Left cardiac atrium (tissue), 4 donors: ENCODE measurements at regions not wholly inside any gene's neighbourhood (a gene's known extent, or its start where the extent isn't known, plus 50 kb on each side); places are given as distances from the start of the nearest gene placed in this dataset.
"Not testable (repeated sequence)": the region's sequence is repeated elsewhere in the genome, so short reads cannot be mapped to it uniquely, and the experiment has no call there.

Source experiments
- ATAC-seq, 2 donors: fragments of 200-7000 bp; cut with Tn5 transposase; one replicate each; pipeline ENCODE4 v1.9.1; 2020; ENCODE audit warnings: mild to moderate bottlenecking in 2 of 2, moderate library complexity in 2 of 2
- DNase-seq: peaks from one replicate; pipeline ENCODE4 v3.0.0-alpha.2; 2020
- intact Hi-C, 2 donors: fragments of 100-400 bp; cut with DNase I; formaldehyde crosslinking; loops; one replicate each; pipeline versions ENCODE4 v1.14.1 to v1.15.1; 2022 to 2023
- donor health status: DM: no; HTN: yes; CAD: no.
- donor health status: DM: no; HTN: yes; CAD: no; lungs with severe emphysema.
- donor health status: DM: yes; HTN: yes; CAD: no.
- donor health status: Dilated cardiomyopathy.

DNA sequence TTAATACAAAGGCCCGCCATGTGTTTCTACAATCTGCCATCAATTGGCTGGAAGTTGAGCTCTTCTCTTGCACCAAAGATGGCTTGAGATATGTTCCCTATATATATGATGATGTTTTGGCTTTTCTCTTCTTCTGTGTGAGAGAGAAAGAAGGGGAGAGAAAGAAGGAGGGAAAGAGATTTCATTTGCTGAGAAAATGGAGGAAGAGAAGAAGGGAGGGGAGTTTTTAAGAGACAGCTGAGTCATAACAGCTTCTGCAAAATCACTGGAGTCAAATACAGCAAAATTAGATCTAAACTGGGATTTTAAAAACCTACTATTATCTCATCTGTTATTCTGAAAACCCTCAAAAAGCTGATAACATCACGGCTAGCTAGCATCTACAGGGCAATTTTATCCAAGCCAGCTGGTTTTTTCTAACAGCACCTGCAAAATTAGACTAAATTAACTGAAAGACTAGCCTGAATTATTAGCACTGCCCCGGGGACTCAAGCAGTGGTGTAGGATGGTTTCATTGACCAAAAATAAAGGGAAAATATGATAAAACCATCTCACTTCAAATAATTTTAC is 647.6 kb upstream of the ACTRT1 start:
- ATAC-seq, result no peak
- DNase-seq, result no peak
- intact Hi-C loops, result no loop called here

DNA sequence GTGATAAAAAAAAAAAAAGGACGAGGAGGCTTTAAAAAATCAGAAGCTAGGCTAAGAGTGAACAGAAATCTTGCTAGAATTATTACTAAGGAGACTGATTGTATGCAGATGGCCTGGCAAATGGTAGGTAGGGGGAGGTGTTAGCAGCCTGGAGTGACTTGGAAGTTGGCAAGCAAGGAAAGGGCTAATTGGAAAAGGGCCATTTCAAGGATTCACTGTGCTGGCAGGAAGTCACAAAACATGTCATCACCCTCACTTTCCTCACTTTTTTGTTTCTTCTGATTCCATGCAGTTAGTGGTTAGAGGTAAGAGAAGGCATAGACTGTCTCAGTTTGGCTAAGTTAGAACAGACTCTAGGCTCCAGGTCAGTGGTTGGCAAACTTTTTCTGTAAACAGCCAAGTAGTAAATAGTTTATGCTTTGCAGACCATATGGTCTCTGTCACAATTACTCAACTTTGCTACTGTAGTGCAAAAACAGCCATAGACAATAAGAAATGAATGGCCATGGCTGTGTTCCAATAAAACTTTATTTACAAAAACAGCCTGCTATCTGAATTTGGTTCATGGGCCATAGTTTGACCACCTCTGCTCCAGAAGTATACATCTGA is 646.5 kb upstream of the ACTRT1 start:
- DNase-seq, result no peak
- intact Hi-C loops, result no loop called here
- ATAC-seq, result peak in 1 of 2 donors; percentile 19

DNA sequence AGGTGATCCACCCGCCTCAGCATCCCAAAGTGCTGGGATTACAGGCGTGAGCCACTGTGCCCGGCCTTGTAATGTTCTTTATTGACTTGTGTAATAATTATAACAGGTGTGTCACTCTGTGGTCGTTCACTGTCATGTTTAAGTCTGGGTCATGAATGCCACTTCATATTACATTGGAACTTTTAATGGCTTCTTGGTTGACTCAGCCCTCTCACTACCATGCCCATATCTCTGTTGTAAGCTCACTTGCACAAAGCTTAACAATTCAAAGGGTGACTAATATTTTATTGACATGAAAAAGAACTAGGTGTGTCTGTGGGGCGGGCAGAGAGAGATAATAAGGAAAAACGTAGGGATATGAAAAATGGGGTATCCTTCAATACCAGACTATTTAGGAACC is 639.7 kb upstream of the ACTRT1 start:
- intact Hi-C loops, result no loop called here
- ATAC-seq, result no peak
- DNase-seq, result no peak

DNA sequence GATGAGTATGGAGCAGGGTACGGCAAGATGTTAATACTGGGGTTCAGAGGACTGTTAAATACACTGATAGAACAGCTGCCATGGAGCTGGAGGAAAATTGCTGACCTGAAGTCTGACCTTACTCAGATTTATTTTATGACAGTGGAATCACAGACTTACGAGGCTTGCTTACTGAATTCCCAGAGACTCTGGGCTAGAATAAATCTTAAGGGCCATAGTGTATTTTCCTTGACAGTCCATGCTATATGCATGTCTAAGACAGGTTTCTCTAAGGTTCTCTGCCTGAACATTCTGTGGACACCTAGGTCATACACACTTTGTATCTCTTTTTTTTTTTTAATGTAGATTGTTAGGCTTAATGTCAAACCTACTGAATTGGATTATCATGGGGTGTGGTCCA is 633.2 kb upstream of the ACTRT1 start:
- DNase-seq, result no peak
- intact Hi-C loops, result no loop called here

DNA sequence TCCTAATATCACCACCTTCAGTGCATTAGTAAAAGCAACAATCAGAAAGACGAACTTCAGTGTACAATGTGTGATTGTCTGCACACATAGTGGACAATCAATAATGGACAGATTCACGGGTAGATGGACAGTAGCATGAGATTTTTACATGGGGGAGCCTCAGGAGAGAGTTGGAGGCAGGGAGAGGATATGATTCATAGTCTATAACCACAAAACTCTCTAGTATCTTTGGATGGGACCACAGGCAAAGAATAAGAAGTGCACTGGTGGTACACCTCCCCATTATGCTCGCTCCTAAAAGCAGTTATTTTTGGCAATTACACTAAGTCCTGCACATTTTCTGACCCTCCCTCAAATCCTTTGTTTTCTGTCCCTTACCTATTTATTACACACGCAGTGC is 624.4 kb upstream of the ACTRT1 start:
- no peak for DNase-seq
- intact Hi-C loops, result no loop called here
- no peak for ATAC-seq

More for the DNA sequence above, 633.2 kb upstream of the ACTRT1 start:
- no peak for ATAC-seq

DNA sequence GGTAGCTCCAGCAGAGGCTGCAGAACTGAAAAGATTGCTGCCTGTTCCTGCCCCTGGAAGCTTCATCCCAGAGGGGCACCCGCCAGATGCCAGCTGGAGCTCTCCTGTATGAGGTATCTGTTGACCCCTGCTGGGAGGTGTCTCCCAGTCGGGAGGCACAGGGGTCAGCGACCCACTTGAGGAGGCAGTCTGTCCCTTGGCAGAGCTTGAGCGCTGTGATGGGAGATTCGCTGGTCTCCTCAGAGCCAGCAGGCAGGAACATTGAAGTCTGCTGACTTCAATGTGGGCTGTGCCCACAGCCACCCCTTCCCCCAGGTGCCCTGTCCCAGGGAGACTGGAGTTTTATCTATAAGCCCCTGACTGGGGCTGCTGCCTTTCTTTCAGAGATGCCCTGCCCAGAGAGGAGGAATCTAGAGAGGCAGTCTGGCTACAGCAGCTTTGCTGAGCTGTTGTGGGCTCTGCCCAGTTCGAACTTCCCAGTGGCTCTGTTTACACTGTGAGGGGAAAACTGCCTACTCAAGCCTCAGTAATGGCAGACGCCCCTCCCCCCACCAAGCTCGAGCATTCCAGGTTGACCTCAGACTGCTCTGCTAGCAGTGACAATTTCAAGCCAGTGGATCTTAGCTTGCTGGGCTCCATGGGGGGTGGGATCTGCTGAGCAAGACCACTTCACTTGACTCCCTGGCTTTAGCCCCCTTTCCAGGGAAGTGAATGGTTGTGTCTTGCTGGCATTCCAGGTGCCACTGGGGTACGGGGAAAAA is 622.3 kb upstream of the ACTRT1 start:
- DNase-seq, ATAC-seq: not testable (repeated sequence)

DNA sequence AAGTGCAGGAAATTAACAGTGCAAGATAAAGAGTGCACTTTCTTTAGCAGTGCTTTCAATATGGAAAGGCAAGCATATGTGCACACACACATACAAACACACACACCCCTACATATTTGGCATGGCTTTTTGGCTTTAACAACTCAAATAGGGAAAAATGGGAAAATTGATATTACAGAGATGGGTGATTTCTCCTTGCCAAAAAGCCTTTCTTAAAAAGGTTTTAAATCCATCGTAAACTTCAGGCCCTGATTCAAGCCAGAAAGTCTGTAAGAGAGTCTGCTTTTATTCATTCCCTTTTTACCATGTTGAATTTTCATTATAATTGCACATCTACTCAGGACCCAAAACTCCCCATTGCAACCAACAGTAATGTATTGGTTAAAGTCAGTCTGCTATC is 612.0 kb upstream of the ACTRT1 start:
- no peak for DNase-seq
- intact Hi-C loops, result no loop called here
- ATAC-seq, result no peak

More for the DNA sequence above, 622.3 kb upstream of the ACTRT1 start:
- intact Hi-C loops, result not testable (repeated sequence)

DNA sequence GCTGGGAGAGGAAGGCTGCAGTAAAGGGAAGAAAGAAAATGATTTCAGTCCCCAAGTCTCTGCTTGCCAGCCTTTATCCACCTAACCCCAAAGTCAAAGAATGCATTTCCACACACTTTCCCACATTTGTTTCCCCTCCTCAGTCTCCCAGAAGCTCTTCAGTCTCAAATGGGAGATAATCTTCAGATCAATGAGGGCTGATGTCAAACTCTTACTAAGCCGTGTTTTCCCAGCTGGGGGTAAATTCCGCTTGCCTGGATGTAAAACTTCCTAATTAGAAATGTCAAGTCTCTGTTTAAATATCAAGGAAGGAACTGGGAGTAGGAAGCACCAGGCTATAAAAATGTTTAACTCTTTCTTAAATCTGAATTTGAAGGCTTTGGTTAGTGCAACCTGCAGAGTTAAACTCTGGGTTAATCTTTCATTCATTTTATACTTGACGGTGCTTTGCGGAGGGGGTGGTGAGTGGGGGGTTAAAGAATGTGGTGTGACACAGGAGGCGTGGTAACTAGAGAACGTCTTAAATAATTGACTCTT is 601.4 kb upstream of the ACTRT1 start:
- intact Hi-C loops, result no loop called here
- ATAC-seq (no peak), DNase-seq (no peak)

DNA sequence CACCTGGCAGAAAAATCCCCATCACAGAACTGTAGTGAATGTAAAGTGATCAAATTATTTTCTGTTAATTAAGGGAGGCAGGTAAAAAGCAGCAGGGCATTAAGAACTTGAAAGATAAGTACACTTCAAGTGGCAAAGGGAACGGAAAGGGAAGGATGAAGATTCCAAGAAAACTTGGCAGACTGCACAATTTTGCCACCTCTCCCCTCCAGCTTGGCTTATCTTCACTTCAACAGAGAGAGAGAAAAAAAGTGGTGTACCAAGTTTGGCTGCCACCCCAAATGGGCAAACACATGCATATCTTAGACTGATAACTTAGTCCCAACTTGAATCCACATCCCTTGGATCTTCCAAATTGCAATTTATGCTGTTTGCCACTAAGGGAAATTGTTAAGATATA is 598.1 kb upstream of the ACTRT1 start:
- DNase-seq (no peak), ATAC-seq (no peak)
- intact Hi-C loops, result no loop called here

GRCh38 chrX:128634754-128635153 is 582.6 kb upstream of the ACTRT1 start:
- ATAC-seq, result no peak
- intact Hi-C loops, result no loop called here
- DNase-seq, result no peak

DNA sequence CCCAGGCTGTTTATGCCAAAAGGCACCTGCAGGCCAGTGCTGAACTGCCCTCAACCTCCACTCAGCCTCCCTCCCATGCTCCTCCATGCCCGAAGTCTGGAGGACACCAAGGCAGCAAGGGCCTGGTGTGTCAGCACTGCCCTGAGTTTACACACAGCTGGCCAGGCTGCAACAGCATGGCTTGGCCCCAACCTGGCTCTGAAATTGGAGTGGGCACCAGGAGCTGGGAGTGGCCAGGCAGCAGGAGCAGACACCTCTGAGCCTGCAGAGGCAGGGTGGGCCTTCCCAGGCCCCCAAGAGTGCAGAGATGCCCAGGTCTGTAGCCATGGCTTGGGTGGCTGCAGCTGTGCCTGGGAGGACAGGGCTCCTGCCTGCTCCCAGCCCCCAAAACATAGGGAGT is 571.2 kb upstream of the ACTRT1 start:
- intact Hi-C loops, result no loop called here
- DNase-seq (no peak), ATAC-seq (no peak)

- no peak for DNase-seq
- no peak for ATAC-seq
- intact Hi-C loops, result no loop called here
These were observed 570.1 kb upstream of the ACTRT1 start for GRCh38 chrX:128622296-128622695.

GRCh38 chrX:128619490-128619889 is 567.3 kb upstream of the ACTRT1 start:
- intact Hi-C loops, result no loop called here
- ATAC-seq, result no peak
- no peak for DNase-seq

GRCh38 chrX:128616933-128617332 is 564.7 kb upstream of the ACTRT1 start:
- intact Hi-C loops, result no loop called here
- no peak for ATAC-seq
- no peak for DNase-seq

DNA sequence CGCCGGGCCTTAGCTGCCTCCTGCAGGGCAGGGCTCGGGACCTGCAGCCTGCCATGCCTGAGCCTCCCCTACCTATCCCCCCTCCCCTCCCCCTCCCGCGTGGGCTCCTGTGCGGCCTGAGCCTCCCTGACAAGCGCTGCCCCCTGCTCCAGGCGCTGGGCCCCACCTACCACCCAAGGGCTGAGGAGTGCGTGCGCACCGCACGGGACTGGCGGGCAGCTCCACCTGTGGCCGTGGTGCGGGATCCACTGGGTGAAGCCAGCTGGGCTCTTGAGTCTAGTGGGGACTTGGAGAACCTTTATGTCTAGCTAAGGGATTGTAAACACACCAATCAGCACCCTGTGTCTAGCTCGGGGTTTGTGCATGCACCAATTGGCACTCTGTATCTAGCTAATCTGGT is 554.6 kb upstream of the ACTRT1 start:
- DNase-seq, ATAC-seq, intact Hi-C loops: not testable (repeated sequence)

DNA sequence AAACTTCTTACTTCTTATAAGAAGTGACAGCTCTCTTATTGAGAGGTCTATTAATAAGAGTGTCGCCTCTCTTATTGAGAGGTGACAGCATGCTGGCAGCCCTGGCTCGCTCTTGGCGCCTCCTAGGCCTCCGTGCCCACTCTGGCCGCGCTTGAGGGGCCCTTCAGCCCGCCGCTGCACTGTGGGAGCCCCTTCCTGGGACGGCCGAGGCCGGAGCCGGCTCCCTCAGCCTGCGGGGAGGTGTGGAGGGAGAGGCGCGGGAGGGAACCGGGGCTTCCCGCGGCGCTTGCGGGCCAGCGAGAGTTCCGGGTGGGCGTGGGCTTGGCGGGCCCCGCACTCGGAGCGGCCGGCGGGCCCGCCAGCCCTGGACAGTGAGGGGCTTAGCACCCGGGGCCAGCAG is 554.2 kb upstream of the ACTRT1 start:
- intact Hi-C loops, DNase-seq, ATAC-seq: not testable (repeated sequence)

- intact Hi-C loops, result no loop called here
- ATAC-seq (no peak), DNase-seq (no peak)
These were observed 549.5 kb upstream of the ACTRT1 start for GRCh38 chrX:128601706-128602105.

GRCh38 chrX:128599632-128600031 is 547.4 kb upstream of the ACTRT1 start:
- DNase-seq (no peak), ATAC-seq (no peak)
- intact Hi-C loops, result no loop called here

DNA sequence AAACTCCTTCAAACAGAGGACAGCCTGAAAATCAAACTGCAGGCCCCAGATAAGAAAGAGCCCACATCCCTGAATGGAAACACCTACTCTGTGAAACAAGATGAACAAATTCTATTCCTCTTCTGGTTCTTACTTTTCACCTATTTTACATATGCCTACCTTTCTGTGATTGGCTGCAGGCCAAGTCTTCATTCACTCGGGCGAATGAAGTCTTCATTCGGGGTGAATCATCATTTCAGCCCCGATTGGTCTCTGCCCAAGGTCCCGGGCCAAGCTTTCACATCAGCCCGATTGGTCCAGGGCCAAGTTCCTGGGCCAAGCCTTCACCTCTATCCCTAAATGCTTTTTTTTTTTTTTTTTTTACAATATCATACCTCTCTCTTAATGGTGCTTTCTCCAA is 529.8 kb upstream of the ACTRT1 start:
- ATAC-seq, result no peak
- DNase-seq, result no peak
- intact Hi-C loops, result no loop called here

GRCh38 chrX:128581615-128582014 is 529.4 kb upstream of the ACTRT1 start:
- no peak for DNase-seq
- ATAC-seq, result no peak
- intact Hi-C loops, result no loop called here

DNA sequence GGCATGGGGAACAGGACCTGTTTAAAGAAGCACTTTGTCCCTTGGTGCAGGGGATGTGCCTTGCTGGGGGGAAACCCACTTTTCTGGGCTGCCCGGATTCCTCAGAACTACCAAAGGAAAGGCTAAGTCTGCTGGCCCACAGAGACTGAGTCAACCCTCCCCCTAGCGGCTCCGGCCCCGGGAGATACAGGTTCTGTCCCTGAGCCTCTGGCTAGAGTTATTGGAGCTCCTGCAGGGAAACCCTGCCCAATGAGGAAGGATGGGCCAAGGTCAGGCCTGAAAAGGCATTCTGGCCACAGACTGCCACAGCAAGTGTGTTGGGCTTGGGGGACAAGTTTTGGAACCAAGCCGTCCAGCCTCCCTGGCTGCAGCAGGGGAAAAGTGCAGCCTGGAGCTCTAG is 490.9 kb upstream of the ACTRT1 start:
- DNase-seq (no peak), ATAC-seq (no peak)
- intact Hi-C loops, result no loop called here
